Loucy (cell line): ENCODE measurements at regions not wholly inside any gene's neighbourhood (a gene's known extent, or its start where the extent isn't known, plus 50 kb on each side); places are given as distances from the start of the nearest gene placed in this dataset.
"Not testable (repeated sequence)": the region's sequence is repeated elsewhere in the genome, so short reads cannot be mapped to it uniquely, and the experiment has no call there.

ENCODE experiments used
- CTCF ChIP-seq: fragments of 200-600 bp; sonication (generic); conservative IDR thresholded peaks from 2 replicates; pipeline ENCODE4 v1.5.1; 2014; ENCODE audit warnings: mild to moderate bottlenecking, antibody characterized with exemption, low read length
- EZH2phosphoT487 ChIP-seq: fragments of 200-600 bp; IDR thresholded peaks from 2 replicates; pipeline ENCODE4 v1.6.1; 2018; ENCODE audit warnings: antibody characterized with exemption, mild to moderate bottlenecking, moderate library complexity, borderline replicate concordance

GRCh38 chr5:42980391-42980790, 59.7 kb downstream of the ANXA2R start:
- not testable (repeated sequence) for TF ChIP-seq CTCF, EZH2phosphoT487
